Eye (tissue), 1 donor: ENCODE measurements at regions not wholly inside any gene's neighbourhood (a gene's known extent, or its start where the extent isn't known, plus 50 kb on each side); places are given as distances from the start of the nearest gene placed in this dataset.
A peak's percentile ranks its signal among the peaks of the same experiment; 100 is the strongest.
"Not testable (repeated sequence)": the region's sequence is repeated elsewhere in the genome, so short reads cannot be mapped to it uniquely, and the experiment has no call there.

Experiments
- DNase-seq: peaks from one replicate; pipeline ENCODE4 v3.0.0-alpha.2; 2015

- DNase-seq: no peak
These were observed 99.6 kb upstream of the DST start for GRCh38 chr6:56742122-56742791.

- no peak for DNase-seq
These were observed 98.8 kb upstream of the DST start for GRCh38 chr6:56741472-56741871.

- DNase-seq: no peak
These were observed 97.4 kb upstream of the DST start for GRCh38 chr6:56739836-56740815.

GRCh38 chr6:56736804-56737203 is 94.1 kb upstream of the DST start:
- no peak for DNase-seq

GRCh38 chr6:56734335-56734734 is 91.6 kb upstream of the DST start:
- DNase-seq: no peak

- no peak for DNase-seq
These were observed 90.6 kb upstream of the DST start for GRCh38 chr6:56733211-56733697.

- DNase-seq: no peak
These were observed 89.8 kb upstream of the DST start for GRCh38 chr6:56732517-56732916.

- DNase-seq: no peak
These were observed 88.2 kb upstream of the DST start for GRCh38 chr6:56730663-56731529.

- DNase-seq: no peak
These were observed 87.0 kb upstream of the DST start for GRCh38 chr6:56729719-56730118.

GRCh38 chr6:56729166-56729565 is 86.5 kb upstream of the DST start:
- not testable (repeated sequence) for DNase-seq

- DNase-seq: no peak
These were observed 84.6 kb upstream of the DST start for GRCh38 chr6:56727097-56727850.

GRCh38 chr6:56725254-56725653 is 82.6 kb upstream of the DST start:
- DNase-seq: peak; percentile 12

- DNase-seq: no peak
These were observed 81.8 kb upstream of the DST start for GRCh38 chr6:56724455-56724854.

- DNase-seq: no peak
These were observed 78.2 kb upstream of the DST start for GRCh38 chr6:56720882-56721281.

GRCh38 chr6:56720202-56720601 is 77.5 kb upstream of the DST start:
- not testable (repeated sequence) for DNase-seq

GRCh38 chr6:56719315-56720058 is 76.8 kb upstream of the DST start:
- DNase-seq: not testable (repeated sequence)

GRCh38 chr6:56718236-56718635 is 75.5 kb upstream of the DST start:
- DNase-seq: no peak

- no peak for DNase-seq
These were observed 73.5 kb upstream of the DST start for GRCh38 chr6:56716229-56716628.

- DNase-seq: no peak
These were observed 73.1 kb upstream of the DST start for GRCh38 chr6:56715741-56716140.

- peak; percentile 24 for DNase-seq
These were observed 72.3 kb upstream of the DST start for GRCh38 chr6:56714982-56715456.

GRCh38 chr6:56714273-56714672 is 71.6 kb upstream of the DST start:
- no peak for DNase-seq
